Activated CD4-positive, alpha-beta T cell treated with anti-CD3 and anti-CD28 coated beads, Interleukin-2, amount 50 U/mL, for 1 hour (primary cell): ENCODE measurements at regions not wholly inside any gene's neighbourhood (a gene's known extent, or its start where the extent isn't known, plus 50 kb on each side); places are given as distances from the start of the nearest gene placed in this dataset.
"Not testable (repeated sequence)": the region's sequence is repeated elsewhere in the genome, so short reads cannot be mapped to it uniquely, and the experiment has no call there.

Experiments
- DNase-seq: peaks from one replicate; pipeline ENCODE4 v3.0.0-alpha.2; 2020

DNA sequence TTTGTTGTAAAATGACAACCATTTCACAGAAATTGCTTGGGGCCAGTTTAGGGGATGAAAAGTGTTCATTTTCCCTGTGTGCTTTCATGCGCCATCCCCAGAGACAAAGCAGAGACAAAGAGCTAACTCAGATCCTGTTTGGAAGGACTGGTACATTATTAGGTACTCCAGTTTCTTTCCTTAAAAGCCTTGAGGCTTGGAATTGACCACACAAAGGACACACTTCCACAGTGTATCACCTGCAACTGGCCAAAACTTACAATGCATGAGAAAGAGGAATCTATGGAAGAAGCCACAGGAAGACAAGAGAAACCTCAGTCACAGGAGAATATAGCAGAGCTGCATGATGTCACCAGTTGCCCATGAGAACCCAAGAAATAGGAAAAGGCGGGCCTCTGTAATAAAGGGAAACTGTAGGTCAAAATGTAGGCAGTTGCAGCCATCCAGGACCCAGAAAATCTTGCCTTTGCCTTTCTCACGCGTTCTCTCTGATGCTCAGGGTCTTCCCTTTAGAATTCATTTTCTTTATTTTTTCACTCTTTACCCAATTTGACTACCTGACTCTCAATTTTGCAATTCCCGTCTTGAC lies 339.0 kb downstream of the RMST start:
- DNase-seq = no peak

DNA sequence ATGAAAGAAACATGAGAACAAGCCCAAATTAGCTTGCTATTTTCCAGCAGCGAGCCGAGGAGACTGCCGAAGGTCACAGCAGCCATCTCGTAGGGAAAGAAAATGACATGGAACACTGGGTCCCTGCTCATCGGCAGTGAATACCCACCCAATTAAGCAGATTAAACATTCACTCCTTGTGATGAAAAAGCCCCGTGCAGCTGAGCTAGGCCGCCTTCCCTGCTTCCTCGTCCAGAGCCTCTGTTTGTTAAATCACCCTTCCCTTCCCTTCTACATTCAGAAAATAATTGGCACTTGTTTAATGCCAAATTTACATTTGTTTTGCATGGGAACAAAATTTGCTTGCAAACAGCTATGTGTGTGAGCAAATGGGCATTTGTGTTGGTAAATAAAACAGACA lies 342.5 kb downstream of the RMST start:
- DNase-seq = no peak

DNA sequence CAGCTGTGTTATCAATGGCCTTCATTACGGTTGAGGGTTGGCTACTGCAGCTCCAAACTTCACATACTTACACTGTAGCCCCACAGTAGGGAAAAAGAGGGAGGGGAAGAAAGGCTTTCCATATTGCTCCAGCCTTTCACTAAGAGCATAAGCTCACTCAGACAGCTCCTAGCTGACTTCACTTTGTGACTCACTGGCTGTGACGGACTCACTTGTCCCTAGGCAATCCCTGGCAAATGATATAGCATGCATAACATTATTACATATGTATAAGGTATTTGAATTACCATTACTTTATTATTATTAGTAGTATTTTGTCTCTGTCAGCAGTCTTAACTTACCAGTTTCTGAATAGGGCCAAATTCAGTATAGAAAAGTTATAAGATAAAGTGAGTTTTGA lies 350.7 kb downstream of the RMST start:
- DNase-seq = no peak

DNA sequence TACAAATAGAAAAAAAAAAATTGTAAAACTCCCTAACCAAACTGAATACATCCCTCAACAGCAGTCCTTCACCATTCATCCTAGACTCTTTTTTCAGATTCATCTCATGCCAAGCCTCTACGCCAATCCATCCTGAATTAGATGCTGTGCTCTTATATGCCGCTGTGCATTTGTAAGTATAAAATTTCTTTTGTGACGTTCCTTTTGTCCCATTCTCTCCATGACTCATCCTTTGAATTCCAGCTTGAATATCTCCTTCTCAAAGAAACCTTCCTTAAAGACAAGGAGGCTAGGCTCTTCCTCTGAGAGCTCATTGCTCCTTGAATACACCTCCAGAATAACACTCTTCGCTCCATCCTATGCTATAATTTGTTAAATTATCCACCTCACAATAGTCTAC lies 359.2 kb downstream of the RMST start:
- no peak for DNase-seq

DNA sequence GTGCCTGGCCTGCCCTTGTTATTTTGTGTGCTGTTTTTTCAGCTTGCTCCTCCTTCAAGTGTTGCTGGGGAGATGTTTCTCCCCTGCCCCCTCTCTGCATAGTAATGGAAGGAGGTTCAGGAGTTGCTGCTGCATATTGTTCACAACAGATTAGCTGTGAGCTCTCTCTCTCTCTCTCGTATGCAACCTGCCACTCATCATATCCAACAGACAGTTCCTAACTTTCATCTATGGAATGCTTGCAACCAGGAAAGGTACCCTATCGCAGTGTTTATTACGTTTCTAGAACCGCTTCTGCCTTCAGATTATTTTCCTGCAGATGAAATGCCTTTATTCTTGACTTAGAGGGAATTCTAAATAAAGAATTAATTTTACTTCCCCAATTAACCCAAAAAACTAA lies 372.9 kb downstream of the RMST start:
- no peak for DNase-seq

DNA sequence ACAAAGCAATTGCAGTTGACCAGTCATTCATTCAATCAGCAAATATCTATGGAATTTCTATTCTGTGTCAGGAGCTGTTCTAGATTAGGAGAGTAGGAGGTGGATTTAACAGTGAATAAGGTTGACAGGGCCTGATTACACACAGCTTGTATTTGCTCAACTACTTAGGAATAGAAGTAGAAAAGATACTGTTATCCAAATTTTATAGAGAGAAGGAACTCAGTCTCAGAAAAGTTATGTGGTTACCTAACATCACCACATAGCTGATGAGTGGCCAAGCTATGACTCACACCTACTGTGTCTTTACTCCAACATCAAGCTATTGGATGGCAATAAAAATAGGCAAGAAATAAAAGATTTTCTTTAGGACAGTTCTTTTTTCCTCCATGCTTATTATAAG lies 374.8 kb downstream of the RMST start:
- DNase-seq = no peak

DNA sequence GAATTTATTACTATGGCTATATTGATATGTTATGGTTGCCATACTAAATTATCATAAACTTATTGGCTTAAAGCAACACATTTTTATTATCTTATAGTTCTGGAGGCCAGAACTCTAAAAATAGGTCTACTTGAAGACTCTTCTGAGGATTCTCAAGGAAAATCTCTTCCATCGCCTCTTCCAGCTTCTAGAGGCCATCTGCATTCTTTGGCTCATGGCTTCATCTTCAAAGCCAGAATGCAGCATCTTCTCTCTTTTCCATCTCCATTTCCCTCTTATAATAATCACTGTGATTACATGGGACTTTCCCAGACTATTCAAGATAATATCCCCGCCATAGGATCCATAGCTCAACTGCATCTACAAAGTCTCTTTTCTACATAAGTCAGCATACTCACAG lies 385.4 kb downstream of the RMST start:
- no peak for DNase-seq

DNA sequence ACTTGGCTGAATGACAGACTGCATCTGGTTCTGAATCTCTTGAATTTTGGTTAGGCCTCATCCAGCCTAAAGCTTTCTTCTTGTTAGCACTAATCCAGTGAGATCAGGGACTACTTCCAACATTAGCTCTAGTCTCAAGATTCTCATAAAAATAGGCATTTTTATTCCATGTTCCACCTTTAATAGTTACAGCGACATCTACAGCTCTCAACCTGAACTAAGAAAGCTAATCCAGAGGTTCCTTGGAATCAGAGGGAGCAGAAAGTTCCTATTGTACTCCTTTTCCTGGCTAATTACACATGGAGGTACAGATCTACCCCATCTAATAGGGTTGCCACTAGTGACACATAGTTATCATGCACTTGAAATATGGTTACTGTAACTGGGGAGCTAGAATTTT lies 391.9 kb downstream of the RMST start:
- DNase-seq = no peak

DNA sequence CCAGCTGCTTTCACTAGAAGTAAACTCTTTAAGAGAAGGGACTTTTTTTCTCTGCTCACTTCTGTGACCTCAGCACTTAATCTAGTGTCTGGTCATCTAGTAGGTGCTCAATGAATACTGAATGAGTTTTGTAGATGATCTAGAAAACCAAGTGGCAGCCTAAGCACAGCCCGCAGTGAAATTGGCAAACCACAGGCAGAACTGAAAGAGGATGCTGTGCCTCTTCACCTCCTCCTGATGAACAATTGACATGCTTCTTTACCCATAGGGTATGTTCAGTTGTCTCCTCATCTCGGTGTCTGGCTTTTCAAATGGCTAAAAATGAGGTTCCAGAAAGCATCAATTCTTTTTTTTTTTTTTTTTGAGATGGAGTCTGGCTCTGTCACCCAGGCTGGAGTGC lies 399.5 kb downstream of the RMST start:
- no peak for DNase-seq

DNA sequence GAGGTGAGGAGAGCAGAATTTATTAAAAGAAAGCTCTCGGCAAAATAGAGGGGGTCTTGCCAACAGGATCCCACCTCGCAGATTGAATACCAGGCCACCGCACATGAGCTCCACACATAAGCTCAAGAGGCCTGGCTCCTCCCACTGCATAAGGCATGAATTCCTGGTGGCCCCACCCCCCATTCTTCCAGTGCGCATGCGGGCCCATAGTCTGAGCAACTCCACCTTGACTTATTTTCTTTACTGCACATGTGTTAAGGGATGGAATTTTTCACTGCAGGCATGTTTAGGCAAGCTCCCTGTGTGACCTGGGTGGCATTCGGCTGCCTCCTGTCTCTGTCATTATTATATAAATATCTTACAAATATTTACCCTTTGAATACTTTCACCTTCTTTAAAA lies 412.5 kb downstream of the RMST start:
- no peak for DNase-seq

DNA sequence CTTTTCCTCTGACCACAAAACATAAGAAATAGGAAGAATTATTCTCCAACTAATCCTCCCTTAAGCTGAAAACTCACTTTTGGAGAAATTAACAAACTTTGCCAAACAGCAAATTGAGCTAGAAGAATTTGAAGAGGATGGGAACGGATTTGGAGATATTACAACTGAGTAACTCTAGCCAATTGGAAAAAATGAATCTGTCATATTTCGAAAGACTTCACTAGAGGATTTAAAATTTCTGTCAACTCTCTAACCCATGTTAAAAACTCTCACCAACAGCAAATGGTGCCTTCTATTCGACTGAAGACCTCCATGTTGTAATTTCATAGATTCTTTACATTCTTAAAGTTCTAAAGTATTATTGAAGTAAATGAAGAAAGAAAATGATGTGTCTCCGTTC lies 414.2 kb downstream of the RMST start:
- DNase-seq = no peak

DNA sequence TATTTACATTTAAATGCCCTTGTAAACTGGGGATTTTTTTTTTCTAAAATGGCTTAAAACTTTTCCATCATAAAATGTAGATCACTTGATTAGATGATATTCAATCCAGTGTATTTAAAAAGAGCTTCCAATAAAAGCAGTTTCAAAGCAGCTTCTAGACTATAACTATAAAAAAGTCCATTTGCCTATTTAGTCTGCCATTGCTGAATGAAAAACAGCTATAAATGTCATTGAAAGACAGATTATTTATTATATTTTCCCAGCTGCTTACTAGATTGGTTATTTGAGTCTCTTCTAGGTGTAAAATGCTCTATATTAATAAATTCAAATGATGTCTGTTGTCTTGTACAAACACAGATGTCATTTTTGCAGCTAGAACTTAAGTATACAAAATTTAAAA lies 414.8 kb downstream of the RMST start:
- no peak for DNase-seq

DNA sequence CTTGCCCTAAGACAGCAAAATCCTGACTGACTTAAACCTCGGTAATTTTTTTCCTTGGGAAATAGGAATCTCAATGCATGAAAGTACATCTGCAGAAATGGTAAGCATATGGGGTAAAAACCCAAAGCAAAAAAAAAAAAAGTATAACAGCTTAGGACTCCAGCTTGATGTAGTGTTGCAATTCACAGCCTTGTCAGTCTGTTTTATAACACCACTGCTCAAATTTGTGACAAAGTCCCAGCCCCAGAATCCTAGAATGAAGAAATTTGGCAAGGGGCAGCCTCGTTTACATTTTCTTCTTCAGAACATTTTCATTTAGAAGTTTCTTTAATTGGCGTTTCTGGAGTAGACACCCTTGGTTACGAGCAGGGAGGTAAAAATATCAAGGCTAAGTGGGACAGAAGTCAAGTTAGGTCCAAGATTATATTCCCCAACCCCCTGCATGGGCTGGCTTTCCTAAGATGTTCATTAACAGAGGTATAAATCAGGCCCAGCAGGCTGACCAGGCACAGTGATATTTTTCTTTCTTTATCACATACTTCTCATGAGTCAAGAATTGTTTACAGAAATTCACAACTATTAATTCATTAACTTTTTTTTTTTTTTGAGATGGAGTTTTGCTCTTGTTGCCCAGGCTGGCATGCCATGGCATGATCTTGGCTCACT lies 424.0 kb downstream of the RMST start:
- no peak for DNase-seq

DNA sequence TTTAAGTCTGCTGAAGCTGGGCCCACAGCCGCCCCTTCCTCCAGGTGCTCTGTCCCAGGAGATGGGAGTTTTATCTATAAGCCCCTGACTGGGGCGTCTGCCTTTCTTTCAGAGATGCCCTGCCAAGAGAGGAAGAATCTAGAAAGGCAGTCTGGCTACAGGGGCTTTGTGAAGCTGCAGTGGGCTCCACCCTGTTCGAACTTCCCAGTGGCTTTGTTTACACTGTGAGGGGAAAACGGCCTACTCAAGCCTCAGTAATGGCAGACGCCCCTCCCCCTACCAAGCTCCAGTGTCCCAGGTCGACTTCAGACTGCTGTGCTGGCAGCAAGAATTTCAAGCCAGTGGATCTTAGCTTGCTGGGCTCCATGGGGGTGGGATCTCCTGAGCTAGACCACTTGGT lies 435.3 kb downstream of the RMST start:
- DNase-seq = not testable (repeated sequence)

DNA sequence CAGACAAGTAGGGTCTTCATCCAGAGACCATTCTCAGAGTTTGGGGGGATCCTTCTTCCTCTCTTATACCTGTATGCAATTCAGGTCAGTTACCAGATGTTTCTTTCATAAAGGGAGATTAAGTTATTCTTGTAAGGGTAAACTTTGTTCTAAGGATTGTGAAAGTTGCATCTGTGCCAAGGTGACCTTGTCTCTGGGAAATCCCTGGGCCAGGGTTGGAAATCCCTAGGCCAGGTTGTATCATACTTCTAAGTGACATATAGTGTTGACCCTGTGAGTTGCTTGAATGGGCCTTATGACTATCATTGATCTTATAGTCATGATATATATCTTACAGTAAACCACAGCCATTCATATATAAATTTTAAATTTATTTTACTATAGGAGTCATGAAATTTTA lies 436.9 kb downstream of the RMST start:
- DNase-seq = no peak

DNA sequence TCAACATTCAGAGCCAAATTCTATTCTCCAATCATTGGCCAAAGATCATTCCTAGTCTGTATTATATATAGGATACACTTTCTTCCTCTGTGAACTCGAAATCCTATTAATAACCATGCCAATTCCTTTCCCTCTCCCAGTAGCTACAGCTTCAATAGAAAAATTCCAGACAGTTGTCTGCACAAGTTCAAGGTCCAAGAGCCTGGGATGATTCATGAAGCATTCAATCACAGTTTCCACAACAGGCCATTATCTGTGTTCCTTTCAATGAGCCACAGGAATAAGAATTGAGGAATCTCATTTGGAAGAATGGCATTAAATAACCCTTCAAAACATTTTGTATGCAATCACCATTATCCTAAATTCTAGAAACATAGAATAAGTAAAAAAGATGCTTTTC lies 437.4 kb downstream of the RMST start:
- no peak for DNase-seq

DNA sequence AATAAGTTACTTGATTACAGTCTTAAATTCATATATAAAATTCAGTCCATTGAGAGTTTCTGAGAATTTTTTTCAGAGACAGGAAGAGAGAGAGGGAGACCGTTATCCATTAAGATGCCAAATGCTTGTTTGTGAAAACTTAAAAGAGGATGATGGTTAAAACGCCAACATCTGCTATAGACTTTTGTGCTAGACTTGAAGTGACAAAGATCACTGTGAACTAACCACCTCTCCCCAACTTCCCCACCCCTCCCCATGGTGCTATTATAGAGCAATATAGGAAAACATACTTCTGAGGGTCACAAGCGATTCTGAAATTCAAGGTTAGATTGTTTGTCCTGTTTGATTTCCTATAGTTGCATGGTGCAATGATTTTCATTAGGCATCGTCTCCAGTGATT lies 440.8 kb downstream of the RMST start:
- DNase-seq = no peak

DNA sequence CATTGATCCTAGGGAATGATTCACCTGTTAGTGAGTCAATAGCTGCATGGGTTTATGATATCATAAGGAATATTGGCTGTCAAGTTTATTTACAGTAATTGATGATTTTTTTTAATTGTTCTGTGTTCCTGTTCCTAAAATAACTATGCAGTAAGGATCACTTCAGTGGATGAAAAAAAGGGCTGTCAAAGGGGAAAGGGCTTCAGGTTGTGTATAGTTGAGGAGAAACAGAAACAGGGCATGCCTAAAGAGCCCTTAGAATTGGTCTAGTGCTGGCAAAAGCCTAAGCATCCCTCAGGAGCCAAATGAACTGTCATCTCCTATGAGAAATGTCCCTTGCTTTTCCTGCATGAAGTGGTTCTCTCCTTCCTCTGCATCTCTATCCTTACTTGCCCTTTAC lies 444.9 kb downstream of the RMST start:
- DNase-seq = no peak

DNA sequence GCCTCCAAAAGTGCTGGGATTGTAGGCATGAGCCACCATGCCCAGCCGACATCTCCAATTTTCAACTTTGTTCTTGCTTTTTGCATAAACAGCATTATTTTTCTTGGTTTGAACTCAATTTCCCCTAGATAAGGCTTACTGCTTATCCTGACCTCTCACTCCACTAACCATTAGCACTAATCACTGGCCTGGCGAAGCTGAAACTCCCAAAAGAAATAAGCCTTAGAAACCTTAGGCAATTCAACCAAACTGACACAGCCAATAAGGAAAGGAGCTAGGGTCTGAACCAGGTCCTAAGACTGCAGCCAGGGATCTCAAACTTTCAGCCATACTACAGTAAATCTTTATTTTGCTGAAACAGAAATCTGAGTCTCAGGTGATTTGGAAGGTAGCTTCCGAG lies 448.0 kb downstream of the RMST start:
- DNase-seq = no peak

DNA sequence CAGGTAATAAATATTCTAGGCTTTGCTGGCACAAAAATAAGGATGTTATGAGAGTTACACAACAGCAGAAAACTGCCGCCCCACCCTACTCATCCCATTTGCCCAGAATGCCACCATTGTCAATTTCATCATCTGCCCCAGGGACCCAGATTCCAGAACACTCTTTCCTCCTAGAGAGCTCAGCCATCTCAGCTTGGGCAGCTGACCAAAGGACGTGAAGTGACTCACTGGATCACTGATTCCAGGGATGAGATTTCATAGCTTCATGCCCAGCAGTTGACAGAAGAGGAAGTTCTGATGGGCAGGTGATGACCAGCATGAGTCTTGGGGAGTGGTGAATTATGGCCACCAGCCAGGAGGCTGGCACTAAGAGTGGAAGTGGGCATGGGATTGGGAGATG lies 450.3 kb downstream of the RMST start:
- no peak for DNase-seq

DNA sequence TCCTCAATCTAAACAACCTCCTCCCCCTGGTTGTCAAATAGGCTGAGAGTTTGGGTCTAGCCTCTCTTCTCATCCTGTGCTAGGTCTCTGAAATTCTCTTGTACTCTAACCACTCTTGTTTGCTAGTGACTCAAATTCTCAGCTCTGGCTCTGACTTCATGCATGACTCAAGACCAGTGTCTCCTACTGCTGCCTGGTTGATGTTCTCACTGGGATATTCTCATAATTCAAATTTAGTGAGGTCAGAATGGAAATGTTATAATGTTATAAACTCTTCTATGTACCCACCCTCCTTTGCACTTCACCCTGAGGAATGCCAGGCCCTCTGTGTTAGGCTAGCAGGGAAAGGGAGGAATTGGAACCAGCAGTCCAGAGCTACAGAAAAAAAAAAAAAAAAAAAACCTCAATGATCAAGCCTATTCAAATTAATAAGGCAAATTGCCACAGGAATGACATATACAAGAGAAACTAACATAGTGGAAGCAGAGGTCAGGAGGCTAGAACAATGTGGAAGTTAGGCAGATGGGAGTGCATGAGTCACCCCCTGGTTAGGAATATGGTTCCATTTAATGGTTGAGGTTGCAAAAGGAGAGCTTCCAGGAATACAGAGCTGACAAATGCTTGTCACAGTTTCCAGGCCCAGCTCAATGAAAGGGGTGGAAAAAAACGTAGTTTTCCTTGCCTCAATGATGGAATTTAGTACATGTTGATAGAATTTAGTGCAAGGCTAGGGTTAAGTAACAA lies 459.5 kb downstream of the RMST start:
- DNase-seq = no peak

DNA sequence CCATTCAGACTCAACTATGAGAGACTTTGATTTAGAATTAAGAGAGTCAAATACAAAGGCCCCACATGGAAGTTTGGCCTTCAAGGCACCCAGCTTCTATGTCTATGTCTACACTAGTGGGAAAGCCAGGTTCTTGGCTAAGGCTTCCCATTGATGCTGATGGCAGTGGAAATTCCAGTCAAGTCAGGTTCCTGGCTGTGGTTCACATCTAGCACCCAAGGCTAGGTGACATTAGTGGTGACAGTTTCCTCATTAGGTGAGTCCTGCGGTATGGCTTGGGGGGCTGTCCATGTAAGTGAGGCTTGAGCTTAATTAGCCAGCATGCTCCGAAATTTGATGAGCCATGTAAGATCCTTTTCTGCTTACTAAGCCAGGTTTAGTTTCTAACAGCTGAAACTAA lies 460.9 kb downstream of the RMST start:
- DNase-seq = no peak

DNA sequence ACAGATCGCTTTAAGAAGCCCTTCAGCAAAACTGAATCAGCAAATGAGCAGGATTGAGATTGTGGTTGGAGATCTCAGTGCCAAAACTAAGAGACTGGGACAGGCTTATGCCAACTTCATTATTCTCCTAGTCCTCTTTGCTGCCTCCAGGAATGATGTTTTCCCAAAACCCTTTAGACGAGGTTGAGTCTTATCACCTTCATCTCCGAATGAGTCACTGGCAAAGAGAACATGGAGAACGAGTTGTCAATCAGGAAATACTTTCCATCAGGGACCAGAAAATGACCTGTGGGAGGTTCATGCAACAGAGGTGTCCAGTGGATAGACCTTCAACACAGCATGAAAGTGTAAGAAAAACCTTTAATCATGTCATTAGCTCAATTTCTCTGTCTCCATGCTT lies 461.5 kb downstream of the RMST start:
- DNase-seq = no peak

DNA sequence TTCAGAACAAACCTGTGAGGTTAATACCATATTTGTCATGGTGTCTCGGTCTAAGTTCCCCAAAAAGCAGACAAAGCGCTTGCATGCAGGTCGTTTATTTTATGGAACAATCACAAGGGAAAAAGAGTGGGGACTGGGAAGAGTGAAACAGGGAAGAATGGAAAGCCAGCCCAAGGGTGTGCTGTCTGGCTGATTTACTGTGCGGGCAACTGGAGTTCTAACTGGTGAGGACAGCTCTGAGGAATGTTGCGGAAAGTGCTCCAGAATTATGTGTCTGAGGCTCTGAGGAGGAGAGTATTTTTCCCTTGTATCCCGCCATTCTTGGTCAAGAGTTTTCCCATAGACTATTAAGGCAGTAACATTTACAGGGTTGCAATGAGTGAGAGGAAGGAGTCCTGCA lies 465.4 kb downstream of the RMST start:
- no peak for DNase-seq

DNA sequence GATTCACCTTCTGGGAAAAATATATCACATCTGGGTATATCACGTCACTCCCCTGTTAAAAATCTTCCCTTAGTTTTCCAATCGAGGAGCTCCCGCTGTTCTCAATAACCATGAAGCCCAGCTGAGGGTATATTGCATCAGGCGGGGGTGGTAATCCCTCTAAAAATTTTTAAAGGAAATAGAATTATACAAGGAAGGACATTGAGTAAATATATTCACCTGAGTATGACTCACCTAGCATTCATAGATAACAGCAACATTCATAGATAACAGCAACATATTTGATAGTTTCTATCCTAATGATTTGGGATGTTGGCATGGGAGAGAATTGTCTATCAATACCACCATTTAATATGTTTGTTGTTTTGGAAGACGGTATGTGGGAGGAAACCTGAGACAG lies 473.6 kb downstream of the RMST start:
- no peak for DNase-seq
